Endothelial cell of umbilical vein (primary cell): ENCODE measurements at regions not wholly inside any gene's neighbourhood (a gene's known extent, or its start where the extent isn't known, plus 50 kb on each side); places are given as distances from the start of the nearest gene placed in this dataset.

Experiments used
- BruUV-seq: library from RNA; stranded (reverse); fragments of 400-500 nt; replicated peaks from 2 replicates; lab custom pipeline; 2021; lab: Mats Ljungman, UMichigan
- CTCF ChIA-PET: fragments of 300-600, 350-600 bp; sonication (Branson Sonifier 250); formaldehyde crosslinking; loops from one replicate; lab custom pipeline; 2021; ENCODE audit warnings: antibody characterized with exemption, inconsistent platforms; lab: Charles Lee
- POLR2A ChIA-PET: fragments of 300-600, 350-600 bp; sonication (Branson Sonifier 250); formaldehyde crosslinking; loops from one replicate; lab custom pipeline; 2021; ENCODE audit warnings: antibody characterized with exemption, inconsistent platforms; lab: Charles Lee
- DNase-seq: peaks from one replicate; pipeline ENCODE4 v3.0.0-alpha.2; 2011; ENCODE audit warnings: low read depth, low spot score
- FAIRE-seq: peaks from 2 replicates; lab custom pipeline; 2011; peaks lifted over from hg19 to GRCh38; lab: Jason Lieb, UNC
- H2AFZ ChIP-seq: 2 replicates; pipeline ENCODE4 v1.6.0; 2012; ENCODE audit warnings: low read depth, low read length, control low read depth, inconsistent platforms
- H3K27ac ChIP-seq: 2 replicates; pipeline ENCODE4 v1.5.1; 2011; ENCODE audit warnings: low read depth, mild to moderate bottlenecking, control low read depth, low read length, moderate library complexity; ENCODE audit not compliant: insufficient read depth
- H3K27me3 ChIP-seq, 2 experiments: 2 replicates each; pipeline versions ENCODE4 v1.6.0 to v1.6.1; 2011; ENCODE audit warnings: low read length in 2 of 2, mixed read lengths in 1 of 2; ENCODE audit not compliant: control insufficient read depth in 2 of 2, insufficient read depth in 2 of 2
- H3K36me3 ChIP-seq, 2 experiments: 2 replicates in 1 of 2; 3 replicates in 1 of 2; pipeline ENCODE4 v1.5.1; 2011; ENCODE audit warnings: low read length in 2 of 2, mild to moderate bottlenecking in 1 of 2, moderate library complexity in 1 of 2; ENCODE audit not compliant: control insufficient read depth in 2 of 2, insufficient read depth in 2 of 2; ENCODE audit errors: extremely low read depth in 1 of 2
- H3K4me1 ChIP-seq: 3 replicates; pipeline ENCODE4 v1.5.1; 2011; ENCODE audit warnings: mild to moderate bottlenecking, low read length; ENCODE audit not compliant: control insufficient read depth, insufficient read depth; ENCODE audit errors: extremely low read depth
- H3K4me2 ChIP-seq: 2 replicates; pipeline ENCODE4 v1.6.1; 2011; ENCODE audit warnings: low read length, control low read depth, mixed read lengths; ENCODE audit not compliant: insufficient read depth
- H3K4me3 ChIP-seq, 3 experiments: fragments of 200-600 bp in 1 of 3; sonication (generic), shearing (Covaris generic) in 1 of 3; replicated peaks in 1 of 3; 2 replicates each; pipeline ENCODE4 v1.5.1; 2011 to 2016; ENCODE audit warnings: control low read depth in 3 of 3, low read length in 3 of 3, mild to moderate bottlenecking in 2 of 3, inconsistent platforms in 1 of 3, low read depth in 1 of 3, moderate library complexity in 1 of 3; ENCODE audit not compliant: insufficient read depth in 1 of 3
- H3K79me2 ChIP-seq: 2 replicates; pipeline ENCODE4 v1.6.0; 2012; ENCODE audit warnings: low read length, inconsistent platforms; ENCODE audit not compliant: control insufficient read depth, insufficient read depth
- H3K9ac ChIP-seq: replicated peaks from 2 replicates; pipeline ENCODE3; 2011; ENCODE audit warnings: low read length, control low read depth; ENCODE audit not compliant: insufficient read depth; ENCODE audit errors: extremely low read depth
- H3K9me1 ChIP-seq: replicated peaks from 3 replicates; pipeline ENCODE4 v1.6.0; 2011; ENCODE audit warnings: mild to moderate bottlenecking, low read length; ENCODE audit not compliant: control insufficient read depth, insufficient read depth; ENCODE audit errors: extremely low read depth
- H3K9me3 ChIP-seq: replicated peaks from 2 replicates; pipeline ENCODE4 v1.5.1; 2012; ENCODE audit warnings: low read length, inconsistent platforms; ENCODE audit not compliant: control insufficient read depth, insufficient read depth
- H4K20me1 ChIP-seq: replicated peaks from 2 replicates; pipeline ENCODE3; 2011; ENCODE audit warnings: mild to moderate bottlenecking, low read length; ENCODE audit not compliant: control insufficient read depth, insufficient read depth; ENCODE audit errors: extremely low read depth
- EZH2 ChIP-seq: IDR thresholded peaks from 2 replicates; pipeline ENCODE4 v1.6.1; 2012; ENCODE audit warnings: borderline replicate concordance, low read depth, mild to moderate bottlenecking, moderate library complexity, low read length, inconsistent platforms; ENCODE audit not compliant: severe bottlenecking
- FOS ChIP-seq: IDR thresholded peaks from 2 replicates; pipeline ENCODE4 v1.6.1; 2011; ENCODE audit warnings: mild to moderate bottlenecking, low read length, moderate library complexity, borderline replicate concordance; ENCODE audit not compliant: insufficient read depth
- GATA2 ChIP-seq: IDR thresholded peaks from 2 replicates; pipeline ENCODE4 v1.7.0; 2011; ENCODE audit warnings: low read depth, mild to moderate bottlenecking, moderate library complexity, mixed read lengths, low read length; ENCODE audit not compliant: insufficient read length, insufficient read depth
- JUN ChIP-seq: IDR thresholded peaks from 2 replicates; pipeline ENCODE4 v1.6.1; 2011; ENCODE audit warnings: borderline replicate concordance, low read depth; ENCODE audit not compliant: insufficient read length, insufficient read depth
- MAX ChIP-seq: IDR thresholded peaks from 2 replicates; pipeline ENCODE4 v1.6.1; 2011; ENCODE audit not compliant: insufficient read depth, insufficient read length
- MYC ChIP-seq: IDR thresholded peaks from one replicate; pipeline ENCODE4 v1.6.1; 2011; ENCODE audit warnings: mild to moderate bottlenecking, low read depth, low read length
- POLR2A ChIP-seq: IDR thresholded peaks from 2 replicates; pipeline ENCODE4 v1.6.1; 2012; ENCODE audit warnings: low read depth, mild to moderate bottlenecking, control low read depth, low read length
- POLR2AphosphoS5 ChIP-seq: IDR thresholded peaks from 2 replicates; pipeline ENCODE4 v1.6.1; 2012; ENCODE audit warnings: low read depth, mild to moderate bottlenecking, control low read depth, low read length, moderate library complexity; ENCODE audit not compliant: insufficient read depth
- dilution Hi-C: fragments of 300-500 bp; cut with MboI; formaldehyde crosslinking; loops from one replicate; pipeline ENCODE4 v1.15.0; 2019; ENCODE audit warnings: low sequenced_read_pairs; ENCODE audit not compliant: extremely low pct_ligation_motif_present
- intact Hi-C: fragments of 100-400 bp; cut with micrococcal nuclease; formaldehyde crosslinking; loops from one replicate; pipeline ENCODE4 v1.10.0; 2022
- TF ChIP-seq, protein P1 (sequence below), 2 donors: IDR thresholded peaks; 1 replicate in 1 of 2; 2 replicates in 1 of 2; pipeline ENCODE4 v1.5.1; 2011; ENCODE audit warnings: low read length in 2 of 2, mild to moderate bottlenecking in 2 of 2, moderate library complexity in 2 of 2, control low read depth in 1 of 2, inconsistent platforms in 1 of 2, low read depth in 1 of 2; ENCODE audit not compliant: insufficient read depth in 1 of 2; ENCODE audit errors: extremely low read depth in 1 of 2

GRCh38 chr4:10965196-10965595 lies 280.6 kb upstream of the CLNK start:
- TF ChIP-seq POLR2AphosphoS5 (no peak), GATA2 (no peak), JUN (no peak), EZH2 (no peak), POLR2A (no peak), MAX (no peak), MYC (no peak), FOS (no peak)
- TF ChIP-seq, protein P1, sequence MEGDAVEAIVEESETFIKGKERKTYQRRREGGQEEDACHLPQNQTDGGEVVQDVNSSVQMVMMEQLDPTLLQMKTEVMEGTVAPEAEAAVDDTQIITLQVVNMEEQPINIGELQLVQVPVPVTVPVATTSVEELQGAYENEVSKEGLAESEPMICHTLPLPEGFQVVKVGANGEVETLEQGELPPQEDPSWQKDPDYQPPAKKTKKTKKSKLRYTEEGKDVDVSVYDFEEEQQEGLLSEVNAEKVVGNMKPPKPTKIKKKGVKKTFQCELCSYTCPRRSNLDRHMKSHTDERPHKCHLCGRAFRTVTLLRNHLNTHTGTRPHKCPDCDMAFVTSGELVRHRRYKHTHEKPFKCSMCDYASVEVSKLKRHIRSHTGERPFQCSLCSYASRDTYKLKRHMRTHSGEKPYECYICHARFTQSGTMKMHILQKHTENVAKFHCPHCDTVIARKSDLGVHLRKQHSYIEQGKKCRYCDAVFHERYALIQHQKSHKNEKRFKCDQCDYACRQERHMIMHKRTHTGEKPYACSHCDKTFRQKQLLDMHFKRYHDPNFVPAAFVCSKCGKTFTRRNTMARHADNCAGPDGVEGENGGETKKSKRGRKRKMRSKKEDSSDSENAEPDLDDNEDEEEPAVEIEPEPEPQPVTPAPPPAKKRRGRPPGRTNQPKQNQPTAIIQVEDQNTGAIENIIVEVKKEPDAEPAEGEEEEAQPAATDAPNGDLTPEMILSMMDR (IDR thresholded peaks at IDR 0.05; ENCODE audit: extremely low read depth in 1 of 2, insufficient read depth in 1 of 2, low read depth in 1 of 2, low read length in 2 of 2), result no peak
- BruUV-seq, result no TSS peak
- no peak overlapping the region for H3K27ac ChIP-seq
- no peak overlapping the region for H3K4me2 ChIP-seq
- H3K9me3 ChIP-seq, result no peaks in the 10 kb centered on the region
- FAIRE-seq, result no peak
- ChIA-PET POLR2A (no interaction called here), CTCF (no interaction called here)
- dilution Hi-C loops (no loop called here), intact Hi-C loops (no loop called here)
- H4K20me1 ChIP-seq, result no peaks in the 10 kb centered on the region
- no peaks in the 10 kb centered on the region for H3K79me2 ChIP-seq
- H2AFZ ChIP-seq, result no peak overlapping the region
- H3K27me3 ChIP-seq, result no peaks in the 10 kb centered on the region
- no peaks in the 10 kb centered on the region for H3K36me3 ChIP-seq
- no peaks in the 10 kb centered on the region for H3K9me1 ChIP-seq
- DNase-seq, result no peak
- no peak overlapping the region for H3K9ac ChIP-seq
- no peak overlapping the region for H3K4me3 ChIP-seq
- no peaks in the 10 kb centered on the region for H3K4me1 ChIP-seq
